ENCODE measurements at regions not wholly inside any gene's neighbourhood (a gene's known extent, or its start where the extent isn't known, plus 50 kb on each side); places are given as distances from the start of the nearest gene placed in this dataset.

GRCh38 chr14:87158283-87158682 is 834.7 kb downstream of the GALC start:
- no peaks in the 10 kb centered on the region for H3K4me1 ChIP-seq
- 64 to 70% methylated on average over 5 of the region's 5 CpGs for WGBS, 2 donors
- H3K4me3 ChIP-seq (replicated peaks in 1 of 3), result no peak overlapping the region
- H3K9me3 ChIP-seq, result no peaks in the 10 kb centered on the region
- DNase-seq, result no peak
- no peak for TF ChIP-seq POLR2A (IDR thresholded peaks at IDR 0.05)
- TF ChIP-seq, protein P1, sequence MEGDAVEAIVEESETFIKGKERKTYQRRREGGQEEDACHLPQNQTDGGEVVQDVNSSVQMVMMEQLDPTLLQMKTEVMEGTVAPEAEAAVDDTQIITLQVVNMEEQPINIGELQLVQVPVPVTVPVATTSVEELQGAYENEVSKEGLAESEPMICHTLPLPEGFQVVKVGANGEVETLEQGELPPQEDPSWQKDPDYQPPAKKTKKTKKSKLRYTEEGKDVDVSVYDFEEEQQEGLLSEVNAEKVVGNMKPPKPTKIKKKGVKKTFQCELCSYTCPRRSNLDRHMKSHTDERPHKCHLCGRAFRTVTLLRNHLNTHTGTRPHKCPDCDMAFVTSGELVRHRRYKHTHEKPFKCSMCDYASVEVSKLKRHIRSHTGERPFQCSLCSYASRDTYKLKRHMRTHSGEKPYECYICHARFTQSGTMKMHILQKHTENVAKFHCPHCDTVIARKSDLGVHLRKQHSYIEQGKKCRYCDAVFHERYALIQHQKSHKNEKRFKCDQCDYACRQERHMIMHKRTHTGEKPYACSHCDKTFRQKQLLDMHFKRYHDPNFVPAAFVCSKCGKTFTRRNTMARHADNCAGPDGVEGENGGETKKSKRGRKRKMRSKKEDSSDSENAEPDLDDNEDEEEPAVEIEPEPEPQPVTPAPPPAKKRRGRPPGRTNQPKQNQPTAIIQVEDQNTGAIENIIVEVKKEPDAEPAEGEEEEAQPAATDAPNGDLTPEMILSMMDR (IDR thresholded peaks at IDR 0.05), result no peak
- no peaks in the 10 kb centered on the region for H3K27me3 ChIP-seq
- intact Hi-C loops (cut with DNase I), result no loop called here
- H3K36me3 ChIP-seq, result no peaks in the 10 kb centered on the region
- no peak overlapping the region for H3K27ac ChIP-seq

- H3K36me3 ChIP-seq, result no peaks in the 10 kb centered on the region
- no peak for DNase-seq
- no peaks in the 10 kb centered on the region for H3K27me3 ChIP-seq
- H3K9me3 ChIP-seq, result no peaks in the 10 kb centered on the region
- H3K27ac ChIP-seq, result no peak overlapping the region
- intact Hi-C loops (cut with DNase I), result no loop called here
- no peak overlapping the region for H3K4me3 ChIP-seq (replicated peaks in 1 of 3)
- H3K4me1 ChIP-seq, result no peaks in the 10 kb centered on the region
- no peak for TF ChIP-seq POLR2A (IDR thresholded peaks at IDR 0.05)
- TF ChIP-seq, protein P1 (IDR thresholded peaks at IDR 0.05), result no peak
Observed at GRCh38 chr14:87156878-87157277, 836.1 kb downstream of the GALC start.

DNA sequence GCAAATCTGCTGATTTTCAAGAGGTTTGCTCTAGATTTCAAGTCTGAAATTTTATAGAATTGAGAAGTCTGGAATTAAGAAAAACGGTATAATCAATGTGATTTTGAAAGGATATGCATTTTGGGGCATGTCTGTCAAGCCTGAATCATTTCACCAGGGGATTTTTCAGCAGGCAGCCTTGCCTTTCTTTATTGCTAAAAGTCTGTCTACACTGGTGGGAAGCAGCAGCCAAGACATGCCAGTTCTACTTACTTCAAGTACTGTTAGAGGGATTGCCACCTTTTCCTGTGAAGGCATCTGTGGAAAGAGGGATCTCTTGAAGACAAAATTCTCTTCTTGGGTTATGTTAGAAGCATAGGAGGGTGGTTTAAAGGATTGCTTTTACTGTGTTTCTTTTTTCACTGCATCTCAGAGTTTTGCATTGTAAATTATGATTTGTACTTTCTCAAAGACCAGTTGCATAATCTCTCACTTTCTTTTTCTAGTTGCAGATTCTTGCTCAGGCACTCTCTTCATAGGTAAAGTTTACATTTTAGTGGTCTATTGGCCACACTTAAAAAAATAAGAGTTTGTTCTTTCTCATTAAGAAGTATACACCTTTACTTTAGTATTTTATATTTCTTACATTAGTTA is 837.0 kb downstream of the GALC start:
- Histone ChIP-seq H3K27me3 (no peaks in the 10 kb centered on the region), H3K4me3 (replicated peaks in 1 of 3) (no peak overlapping the region), H3K36me3 (no peaks in the 10 kb centered on the region), H3K4me1 (no peaks in the 10 kb centered on the region), H3K27ac (no peak overlapping the region), H3K9me3 (no peaks in the 10 kb centered on the region)
- TF ChIP-seq POLR2A (IDR thresholded peaks at IDR 0.05), result no peak
- TF ChIP-seq, protein P1 (IDR thresholded peaks at IDR 0.05), result no peak
- DNase-seq, result no peak
- 66 to 73% methylated on average over 1 of the region's 1 CpG for WGBS, 2 donors
- intact Hi-C loops (cut with DNase I), result no loop called here

GRCh38 chr14:87153901-87154300 is 839.1 kb downstream of the GALC start:
- intact Hi-C loops (cut with DNase I), result no loop called here

DNA sequence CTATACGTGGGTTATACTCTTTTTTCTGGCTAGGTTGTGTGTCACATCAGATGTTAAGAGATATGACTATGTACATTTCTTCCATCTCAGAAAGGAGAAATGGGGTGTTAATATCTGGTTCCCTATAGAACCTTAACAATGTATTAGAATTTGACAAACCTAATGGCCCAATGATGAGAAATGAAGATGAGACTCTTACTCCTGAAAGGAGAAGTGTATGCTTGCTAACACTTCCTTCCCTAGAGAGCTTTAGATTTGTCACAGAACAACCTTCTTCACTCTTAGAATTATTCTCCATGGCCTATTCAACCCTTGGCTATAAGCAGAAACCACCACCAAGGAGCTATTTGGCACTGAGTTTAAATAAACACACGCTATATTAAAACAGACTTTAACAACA is 839.6 kb downstream of the GALC start:
- H3K9me3 ChIP-seq, result no peaks in the 10 kb centered on the region
- DNase-seq, result no peak
- no peak for TF ChIP-seq POLR2A (IDR thresholded peaks at IDR 0.05)
- TF ChIP-seq, protein P1 (IDR thresholded peaks at IDR 0.05), result no peak
- intact Hi-C loops (cut with DNase I), result no loop called here
- no peaks in the 10 kb centered on the region for H3K27me3 ChIP-seq
- no peak overlapping the region for H3K27ac ChIP-seq
- WGBS, 2 donors, result 76 to 84% methylated on average over 2 of the region's 2 CpGs
- no peaks in the 10 kb centered on the region for H3K36me3 ChIP-seq
- H3K4me3 ChIP-seq (replicated peaks in 1 of 3), result no peak overlapping the region
- H3K4me1 ChIP-seq, result no peaks in the 10 kb centered on the region

More at GRCh38 chr14:87153901-87154300, 839.1 kb downstream of the GALC start:
- no peaks in the 10 kb centered on the region for H3K27me3 ChIP-seq
- TF ChIP-seq, protein P1 (IDR thresholded peaks at IDR 0.05), result no peak
- no peak for TF ChIP-seq POLR2A (IDR thresholded peaks at IDR 0.05)
- no peaks in the 10 kb centered on the region for H3K4me1 ChIP-seq
- WGBS, 2 donors, result 86 to 88% methylated on average over 4 of the region's 4 CpGs
- H3K36me3 ChIP-seq, result no peaks in the 10 kb centered on the region
- H3K9me3 ChIP-seq, result no peaks in the 10 kb centered on the region
- no peak overlapping the region for H3K27ac ChIP-seq
- no peak for DNase-seq
- no peak overlapping the region for H3K4me3 ChIP-seq (replicated peaks in 1 of 3)

All from thyroid gland (tissue), 4 donors.